Heart right ventricle (tissue), 16 donors: ENCODE measurements at regions not wholly inside any gene's neighbourhood (a gene's known extent, or its start where the extent isn't known, plus 50 kb on each side); places are given as distances from the start of the nearest gene placed in this dataset.

ENCODE experiments used
- ATAC-seq, 8 donors: fragments of 200-7000 bp; cut with Tn5 transposase; one replicate each; pipeline ENCODE4 v1.9.1; 2020; ENCODE audit warnings: mild to moderate bottlenecking in 8 of 8, moderate library complexity in 8 of 8, moderate number of reproducible peaks in 1 of 8
- DNase-seq, 2 donors: peaks; one replicate each; pipeline ENCODE4 v3.0.0-alpha.2; 2020
- H3K27ac ChIP-seq, 10 donors: fragments of 200-600 bp; sonication (generic) in 2 of 10; one replicate each; pipeline versions ENCODE4 v1.5.0 to v1.8.0; 2020 to 2022; ENCODE audit warnings: mild to moderate bottlenecking in 3 of 10
- H3K27me3 ChIP-seq, 7 donors: fragments of 200-600 bp; one replicate each; pipeline ENCODE4 v1.8.0; 2021 to 2022; ENCODE audit warnings: mild to moderate bottlenecking in 2 of 7
- H3K36me3 ChIP-seq, 9 donors: fragments of 200-600 bp; sonication (generic) in 1 of 9; one replicate each; pipeline versions ENCODE4 v1.5.0 to v1.8.0; 2020 to 2022; ENCODE audit warnings: mild to moderate bottlenecking in 2 of 9
- H3K4me1 ChIP-seq, 9 donors: fragments of 200-600 bp; sonication (generic) in 1 of 9; one replicate each; pipeline versions ENCODE4 v1.5.0 to v1.8.0; 2020 to 2022; ENCODE audit warnings: mild to moderate bottlenecking in 4 of 9
- H3K4me3 ChIP-seq, 10 donors: fragments of 200-600 bp; sonication (generic) in 2 of 10; one replicate each; pipeline versions ENCODE4 v1.5.0 to v1.8.0; 2020 to 2022; ENCODE audit warnings: mild to moderate bottlenecking in 7 of 10, moderate library complexity in 2 of 10
- H3K9me3 ChIP-seq, 11 donors: fragments of 200-600 bp in 10 of 11; sonication (generic) in 2 of 11; one replicate each; pipeline versions ENCODE4 v1.5.0 to v1.8.0; 2013 to 2022; ENCODE audit warnings: mild to moderate bottlenecking in 2 of 11, control low read depth in 1 of 11, moderate library complexity in 1 of 11
- WGBS, 2 donors: extraction: QIAGEN DNeasy Blood & Tissue Kit; methylation state at CpG; one replicate each; pipeline ENCODE4 v1.1.7; 2013; ENCODE audit warnings: inconsistent platforms in 1 of 2; 5-methylcytosine and 5-hydroxymethylcytosine counted together
- intact Hi-C, 10 donors: fragments of 100-400 bp; cut with DNase I; formaldehyde crosslinking; loops; one replicate each; pipeline versions ENCODE4 v1.11.1 to v1.14.2; 2022
- TF ChIP-seq, protein P1 (sequence below), 9 donors: fragments of 200-600 bp; sonication (generic) in 2 of 9; IDR thresholded peaks; one replicate each; pipeline versions ENCODE4 v1.5.0 to v1.8.0; 2021 to 2022; ENCODE audit warnings: antibody characterized with exemption in 9 of 9, mild to moderate bottlenecking in 5 of 9, moderate library complexity in 1 of 9
- donor health status: Arrhythmogenic right ventricular cardiomyopathy.
- donor health status: ischemic (EF 13 %, LVEDD 7.1; RV severe dilation, severe dysfunction).
- donor health status: healthy with polysubstance abuse.
- donor health status: DM: no; HTN: yes; CAD: no.
- donor health status: DM: no; HTN: no; CAD: no.
- donor health status: ischemic (EF 25% LVEDD 6.9; RV normal size, moderate dysfunction).
- donor health status: ischemic (EF 25% LVEDD 5.7; RV mildly dilated, moderate dysfunction).
- donor health status: healthy.
- donor health status: DM: yes; HTN: yes; CAD: no.
- donor health status: Ischemic cardiomyopathy.
- donor health status: ischemic (EF 35%, LVEDD 5.7; RV mildly dilated, moderate dysfunction).
- donor health status: nonischemic (EF 11% LVEDD 7.7; RV severe dilation, severe dysfunction).
- donor health status: DM: yes; HTN: yes; CAD: no.
- donor health status: PGD.
- donor health status: ischemic (EF 29% LVEDD 5.4; RV normal size, mild dysfunction).
- donor health status: nonischemic (EF 23%, LVEDD 6.1; RV moderate dilation, normal function).

DNA sequence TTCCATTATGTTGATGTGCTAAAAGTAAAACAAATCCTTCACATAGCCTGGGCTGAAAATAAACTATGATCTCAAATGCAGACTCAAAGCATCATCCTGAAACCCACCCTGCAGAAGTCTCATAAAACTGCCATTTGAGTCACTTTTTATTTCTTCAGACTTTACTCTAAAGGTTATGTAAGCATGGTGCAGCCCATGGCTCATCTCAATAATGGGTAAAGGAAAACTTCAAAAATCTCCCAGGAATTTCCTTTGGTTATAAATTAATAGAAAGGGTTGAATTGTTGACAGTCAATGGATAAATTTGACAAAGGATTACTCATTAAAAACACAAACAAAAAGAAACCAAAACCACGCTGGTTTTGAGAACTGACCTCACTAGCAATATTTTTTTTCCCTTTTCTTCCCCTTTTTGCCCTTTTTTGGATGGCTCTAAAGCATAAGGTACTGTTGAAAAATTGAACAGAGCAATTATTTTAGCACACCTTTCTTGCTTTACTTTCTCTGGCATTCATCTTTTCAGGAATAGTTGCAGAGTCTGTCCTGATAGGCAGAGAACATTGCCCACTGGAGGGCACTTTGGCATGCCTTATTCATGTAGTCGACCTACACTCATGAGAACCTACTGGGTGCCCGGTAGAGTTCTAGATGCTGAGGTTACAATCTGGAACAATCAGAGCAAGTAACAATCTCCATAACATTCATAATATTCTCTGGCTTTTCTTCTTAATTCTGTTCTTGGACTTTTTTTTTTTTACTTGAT lies 191.4 kb downstream of the TMEM167A start:
- intact Hi-C loops: no loop called here
- DNase-seq (no peak), ATAC-seq (no peak)
- Histone ChIP-seq H3K27ac (no peak overlapping the region), H3K4me1 (peaks cover 0 to 7% (median 0%) of the 10 kb centered on the region in 9 donors), H3K9me3 (peaks cover 0 to under 1% (median 0%) of the 10 kb centered on the region in 11 donors), H3K36me3 (no peaks in the 10 kb centered on the region), H3K4me3 (no peak overlapping the region), H3K27me3 (no peaks in the 10 kb centered on the region)
- TF ChIP-seq, protein P1, sequence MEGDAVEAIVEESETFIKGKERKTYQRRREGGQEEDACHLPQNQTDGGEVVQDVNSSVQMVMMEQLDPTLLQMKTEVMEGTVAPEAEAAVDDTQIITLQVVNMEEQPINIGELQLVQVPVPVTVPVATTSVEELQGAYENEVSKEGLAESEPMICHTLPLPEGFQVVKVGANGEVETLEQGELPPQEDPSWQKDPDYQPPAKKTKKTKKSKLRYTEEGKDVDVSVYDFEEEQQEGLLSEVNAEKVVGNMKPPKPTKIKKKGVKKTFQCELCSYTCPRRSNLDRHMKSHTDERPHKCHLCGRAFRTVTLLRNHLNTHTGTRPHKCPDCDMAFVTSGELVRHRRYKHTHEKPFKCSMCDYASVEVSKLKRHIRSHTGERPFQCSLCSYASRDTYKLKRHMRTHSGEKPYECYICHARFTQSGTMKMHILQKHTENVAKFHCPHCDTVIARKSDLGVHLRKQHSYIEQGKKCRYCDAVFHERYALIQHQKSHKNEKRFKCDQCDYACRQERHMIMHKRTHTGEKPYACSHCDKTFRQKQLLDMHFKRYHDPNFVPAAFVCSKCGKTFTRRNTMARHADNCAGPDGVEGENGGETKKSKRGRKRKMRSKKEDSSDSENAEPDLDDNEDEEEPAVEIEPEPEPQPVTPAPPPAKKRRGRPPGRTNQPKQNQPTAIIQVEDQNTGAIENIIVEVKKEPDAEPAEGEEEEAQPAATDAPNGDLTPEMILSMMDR (IDR thresholded peaks at IDR 0.05): no peak
- WGBS, 2 donors: 70 to 78% methylated on average over 3 of the region's 3 CpGs

DNA sequence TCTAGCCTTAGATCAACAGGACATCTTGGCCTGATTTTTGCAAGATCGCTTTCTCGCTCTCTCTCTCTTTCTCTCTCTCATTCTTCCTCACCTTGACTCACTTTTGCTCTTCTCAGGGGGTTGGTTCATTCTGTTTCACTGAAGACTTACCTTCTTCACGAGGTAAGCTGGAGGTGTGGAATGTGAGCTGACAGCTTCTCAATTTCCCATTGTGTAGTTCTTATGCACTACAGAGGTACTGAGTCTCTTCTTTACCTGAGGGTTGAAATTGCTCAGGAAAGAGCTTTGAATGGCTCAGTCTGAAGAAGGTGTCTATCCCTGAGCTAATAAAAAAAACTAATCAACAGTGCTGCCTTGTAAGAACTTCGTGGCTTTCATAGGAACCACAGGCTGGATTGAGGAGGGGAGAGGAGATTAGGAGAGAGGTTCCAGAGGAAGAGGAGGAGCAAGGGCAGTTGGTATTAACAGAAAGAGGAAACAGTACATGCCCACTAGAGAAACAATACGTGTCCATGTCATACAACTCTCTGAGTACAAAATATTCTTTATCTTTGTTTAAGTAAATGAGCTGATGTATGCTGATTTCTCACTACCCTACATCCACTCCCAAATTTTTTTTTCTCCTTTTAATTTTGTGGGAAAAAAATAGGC lies 192.2 kb downstream of the TMEM167A start:
- no peaks in the 10 kb centered on the region for H3K27me3 ChIP-seq
- no peak overlapping the region for H3K27ac ChIP-seq
- no peak overlapping the region for H3K4me3 ChIP-seq
- DNase-seq (no peak), ATAC-seq (no peak)
- 70 to 71% methylated on average over 5 of the region's 5 CpGs for WGBS, 2 donors
- H3K9me3 ChIP-seq: peaks cover 0 to 9% (median 5%) of the 10 kb centered on the region in 11 donors
- intact Hi-C loops: no loop called here
- TF ChIP-seq, protein P1 (IDR thresholded peaks at IDR 0.05): no peak
- H3K36me3 ChIP-seq: no peaks in the 10 kb centered on the region
- peaks cover 0 to 7% (median 0%) of the 10 kb centered on the region in 9 donors for H3K4me1 ChIP-seq

DNA sequence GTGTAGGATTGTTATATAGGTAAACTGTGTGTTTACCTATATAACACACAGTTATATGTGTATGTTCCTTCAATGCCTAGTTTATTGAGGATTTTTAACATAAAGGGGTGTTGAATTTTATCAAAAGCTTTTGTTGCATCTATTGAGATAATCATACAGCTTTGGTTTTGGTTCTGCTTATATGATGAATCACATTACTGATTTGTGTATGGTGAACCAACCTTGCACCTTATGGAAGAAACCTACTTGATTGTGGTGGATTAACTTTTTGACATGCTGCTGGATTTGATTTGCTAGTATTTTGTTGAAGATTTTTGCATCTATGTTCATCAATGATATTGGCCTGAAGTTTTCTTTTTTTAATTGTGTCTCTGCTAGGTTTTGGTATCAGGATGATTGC lies 194.9 kb downstream of the TMEM167A start:
- no peak for ATAC-seq
- H3K4me3 ChIP-seq: no peak overlapping the region
- H3K4me1 ChIP-seq: peaks cover 0 to 7% (median 0%) of the 10 kb centered on the region in 9 donors
- no peaks in the 10 kb centered on the region for H3K36me3 ChIP-seq
- no peak overlapping the region for H3K27ac ChIP-seq
- no peak for DNase-seq
- intact Hi-C loops: no loop called here
- peaks cover 0 to 34% (median 28%) of the 10 kb centered on the region in 11 donors for H3K9me3 ChIP-seq
- TF ChIP-seq, protein P1 (IDR thresholded peaks at IDR 0.05): no peak
- no peaks in the 10 kb centered on the region for H3K27me3 ChIP-seq

DNA sequence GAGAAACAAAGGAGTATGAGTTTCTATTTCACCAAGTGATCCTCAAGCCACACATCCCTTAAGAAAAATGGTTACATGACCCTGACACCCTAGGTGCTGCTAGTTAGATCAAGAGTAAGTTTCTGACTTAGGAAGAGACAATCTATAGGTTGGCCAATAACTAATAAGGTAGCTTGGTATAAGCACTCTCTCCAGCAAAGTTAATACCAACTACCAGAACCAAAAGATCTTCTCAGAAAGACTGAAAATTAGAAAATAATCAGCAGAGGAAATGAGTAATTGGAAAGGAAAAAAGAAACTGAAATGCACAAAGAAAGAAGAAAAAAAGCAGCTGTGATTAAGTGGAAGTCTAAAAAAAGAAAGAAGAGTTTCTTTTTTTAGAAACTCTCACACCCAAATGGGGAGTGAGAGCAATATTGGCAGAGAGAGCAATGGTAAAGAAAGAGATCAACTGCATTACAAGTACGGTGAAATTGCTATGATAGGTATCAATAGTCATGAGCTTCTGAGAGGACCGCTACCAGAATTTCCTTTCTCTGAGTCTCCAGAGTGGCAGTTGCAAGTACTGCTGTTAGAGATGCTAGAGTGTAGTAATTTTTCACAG lies 195.5 kb downstream of the TMEM167A start:
- TF ChIP-seq, protein P1 (IDR thresholded peaks at IDR 0.05): no peak
- intact Hi-C loops: no loop called here
- DNase-seq (no peak), ATAC-seq (no peak)
- H3K27ac ChIP-seq: no peak overlapping the region
- 55% methylated on average over 2 of the region's 2 CpGs for WGBS, 2 donors
- H3K4me1 ChIP-seq: peaks cover 0 to 7% (median 0%) of the 10 kb centered on the region in 9 donors
- H3K4me3 ChIP-seq: no peak overlapping the region
- no peaks in the 10 kb centered on the region for H3K36me3 ChIP-seq
- no peaks in the 10 kb centered on the region for H3K27me3 ChIP-seq
- peaks cover 0 to 41% (median 28%) of the 10 kb centered on the region in 11 donors for H3K9me3 ChIP-seq
